Fibroblast of skin of right biceps (primary cell): ENCODE measurements at regions not wholly inside any gene's neighbourhood (a gene's known extent, or its start where the extent isn't known, plus 50 kb on each side); places are given as distances from the start of the nearest gene placed in this dataset.

Source experiments
- DNase-seq: peaks from one replicate; pipeline ENCODE4 v3.0.0-alpha.2; 2013

DNA sequence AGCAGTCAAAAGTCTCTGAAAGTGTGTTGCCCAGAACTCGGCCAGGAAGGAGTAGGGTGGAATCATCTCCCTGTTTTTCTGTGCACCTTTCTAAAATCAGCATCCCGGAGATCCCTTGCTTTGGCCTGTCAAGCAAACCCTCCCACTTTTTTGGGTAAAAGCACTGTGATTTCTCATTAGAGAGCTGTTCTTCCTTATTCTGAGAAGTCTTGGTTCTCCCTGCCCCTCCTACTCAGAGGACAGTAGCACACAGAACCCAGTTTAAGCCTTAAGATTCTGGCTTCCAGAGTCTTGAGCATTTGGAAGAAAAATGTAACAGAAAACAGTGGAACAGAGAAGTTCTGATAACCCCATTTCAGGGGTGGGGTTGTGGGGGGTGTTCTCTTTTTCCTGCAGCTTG is 52.6 kb upstream of the KATNAL1 start:
- DNase-seq, result no peak

DNA sequence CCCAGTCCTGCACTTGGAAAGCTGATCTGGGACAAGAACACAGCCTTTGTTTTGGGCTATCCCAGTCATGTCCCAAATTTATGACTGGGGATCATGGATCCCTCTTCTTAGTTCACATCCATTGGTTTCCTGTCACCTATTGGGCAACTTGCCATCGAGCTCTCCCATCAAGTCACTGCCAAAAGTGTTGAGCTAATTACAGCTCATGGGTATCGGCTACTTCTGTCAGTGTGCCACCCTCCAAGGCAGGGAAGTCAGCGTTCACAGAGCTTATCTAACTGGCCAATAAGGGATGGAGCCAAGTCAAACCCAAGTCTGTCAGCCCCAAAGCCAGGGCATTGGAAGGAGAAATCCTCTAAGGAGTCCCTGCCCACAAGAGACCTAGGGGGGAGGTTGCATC is 53.2 kb upstream of the KATNAL1 start:
- no peak for DNase-seq

DNA sequence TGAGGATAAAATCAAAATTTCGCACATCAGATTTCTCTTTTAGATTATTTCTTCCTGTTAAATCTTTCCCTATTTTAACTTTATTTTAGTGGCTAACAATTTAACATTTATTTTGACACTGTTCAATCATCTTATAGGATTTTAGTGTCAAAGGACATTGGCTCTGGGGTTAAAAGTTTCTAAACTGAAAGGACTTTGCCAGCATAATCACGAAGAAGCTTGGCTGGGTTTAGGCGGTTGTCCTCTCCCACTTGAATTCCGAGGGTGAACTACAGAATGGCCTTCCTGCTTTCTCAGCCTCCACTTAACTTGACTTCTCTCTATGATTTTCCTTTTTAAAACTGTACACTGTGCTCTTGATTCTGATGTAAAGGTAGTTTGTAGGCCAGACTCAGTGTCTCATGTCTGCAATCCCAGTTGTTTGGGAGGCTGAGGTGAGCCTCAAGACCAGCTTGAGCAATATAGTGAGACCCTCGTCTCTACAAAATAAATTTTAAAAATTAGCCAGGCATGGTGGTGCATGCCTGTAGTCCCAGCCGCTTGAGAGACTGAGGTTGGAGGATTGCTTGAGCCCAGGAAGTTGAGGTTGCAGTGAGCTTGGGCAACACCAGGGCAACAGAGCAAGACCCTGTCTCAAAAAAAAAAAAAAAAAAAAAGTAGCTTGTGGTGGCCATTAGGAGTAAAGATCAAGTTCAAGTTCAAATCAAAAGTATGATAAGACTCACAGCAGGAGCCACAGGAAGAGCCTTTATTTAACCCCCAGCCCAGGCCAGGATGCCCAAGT is 54.8 kb upstream of the KATNAL1 start:
- no peak for DNase-seq

DNA sequence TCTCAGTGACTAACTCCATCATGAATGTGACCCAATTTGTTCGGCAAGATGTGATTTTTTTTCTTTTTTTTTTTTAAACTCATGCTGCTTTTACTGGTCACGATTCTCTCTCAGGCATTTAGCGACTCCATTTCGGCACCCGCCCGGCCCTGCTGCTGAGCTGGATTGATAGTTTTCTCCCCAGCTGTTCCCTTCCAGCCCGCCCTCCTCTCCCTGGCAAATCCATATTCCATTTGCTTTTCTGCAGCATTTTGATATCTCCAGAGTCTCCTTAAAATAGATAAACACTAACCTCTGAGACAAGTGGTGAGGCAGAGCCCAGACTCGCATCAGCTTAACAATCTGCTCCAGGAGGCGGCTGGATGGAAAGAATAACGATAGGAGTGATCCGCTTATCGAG is 55.5 kb upstream of the KATNAL1 start:
- peak; percentile 23 for DNase-seq

DNA sequence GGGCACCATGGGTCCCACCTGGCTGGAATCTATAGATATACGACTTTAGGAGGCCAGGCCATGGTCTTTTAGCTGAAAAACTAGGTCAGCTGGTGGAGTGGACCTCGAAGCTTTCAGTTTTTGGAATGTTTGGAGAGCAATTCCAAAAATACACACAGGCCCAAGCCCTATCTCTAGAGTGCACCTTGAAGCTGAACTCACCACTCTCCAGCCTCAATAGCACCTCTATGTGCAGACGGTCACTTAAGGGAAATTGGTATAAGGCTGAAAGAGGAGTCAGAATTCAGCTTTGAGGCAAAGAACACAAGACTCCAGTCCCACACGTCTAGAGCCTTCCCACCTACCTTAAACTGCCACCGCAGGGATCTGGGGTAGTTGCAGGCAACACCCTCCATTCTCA is 56.4 kb upstream of the KATNAL1 start:
- no peak for DNase-seq

DNA sequence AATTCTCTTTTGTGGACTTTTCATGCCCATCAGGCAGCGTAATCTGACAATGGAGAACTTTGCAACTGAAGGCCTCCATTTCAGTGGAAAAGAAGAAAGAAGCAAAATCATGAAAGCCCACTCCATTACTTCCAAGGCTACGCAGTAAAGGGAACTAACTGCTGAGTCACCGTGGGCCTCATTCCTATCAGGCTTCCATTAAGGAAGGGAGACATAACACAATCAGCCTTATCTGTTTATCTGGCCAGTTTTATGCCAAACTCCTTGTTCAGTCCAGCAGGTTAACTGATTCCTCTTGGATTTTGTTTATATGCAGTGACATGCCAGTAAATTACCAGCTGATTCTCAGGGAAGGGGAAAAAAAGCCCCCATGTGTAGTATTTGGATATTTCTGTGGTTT is 56.8 kb upstream of the KATNAL1 start:
- DNase-seq, result peak; percentile 53

DNA sequence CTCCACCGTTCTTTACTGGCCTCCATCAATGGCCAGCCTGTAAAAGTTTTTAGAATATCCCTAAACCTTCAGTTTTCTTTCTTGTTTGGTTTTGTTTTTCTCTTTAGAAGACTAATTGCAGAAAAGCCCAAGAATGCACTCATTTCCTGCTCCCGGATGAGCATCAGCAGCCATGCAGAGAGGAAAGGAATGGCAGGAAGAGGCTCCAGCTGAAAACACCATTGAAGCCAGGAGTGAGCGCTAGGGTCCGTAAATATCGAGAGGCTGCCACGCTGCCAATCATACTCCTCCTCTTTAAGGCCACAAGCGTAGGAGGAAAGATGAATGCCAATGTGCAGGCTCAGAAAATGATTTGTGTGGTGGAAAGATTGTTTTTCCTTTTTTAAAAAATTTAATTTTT is 57.4 kb upstream of the UBE2L5 start:
- DNase-seq, result peak; percentile 64

DNA sequence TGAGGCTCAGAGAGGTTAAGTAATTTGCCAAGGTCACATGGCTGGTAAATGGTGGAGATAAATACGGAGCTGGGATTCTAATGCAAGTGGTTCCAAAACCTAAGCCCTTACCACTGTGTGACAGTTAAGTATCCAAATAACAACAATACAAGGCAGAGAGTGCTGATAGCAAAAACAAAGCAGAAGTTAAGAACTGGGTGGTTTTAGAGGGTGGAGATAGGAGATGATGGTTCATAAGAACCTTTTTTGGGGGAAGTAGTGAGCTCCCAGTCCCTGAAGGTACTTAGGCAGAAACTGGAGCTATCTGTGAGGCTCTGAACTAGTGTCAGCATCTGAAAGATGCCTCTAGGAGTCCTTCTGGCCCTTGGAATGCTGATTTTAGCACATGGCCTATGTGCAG is 56.2 kb upstream of the UBE2L5 start:
- DNase-seq, result no peak

DNA sequence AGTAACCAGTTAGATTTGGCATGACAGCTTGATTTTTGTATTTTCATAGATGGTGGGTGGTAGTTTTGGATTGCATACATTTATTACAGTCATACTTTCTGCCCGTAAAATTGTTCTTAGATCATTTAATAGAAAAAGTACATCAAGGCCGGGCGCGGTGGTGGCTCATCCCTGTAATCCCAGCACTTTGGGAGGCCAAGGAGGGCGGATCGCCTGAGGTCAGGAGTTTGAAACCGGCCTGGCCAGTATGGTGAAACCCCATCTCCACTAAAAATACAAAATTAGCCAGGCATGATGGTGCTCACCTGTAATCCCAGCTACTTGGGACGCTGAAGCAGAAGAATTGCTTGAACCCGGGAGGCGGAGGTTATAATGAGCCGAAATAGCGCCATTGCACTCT is 55.0 kb upstream of the UBE2L5 start:
- no peak for DNase-seq

DNA sequence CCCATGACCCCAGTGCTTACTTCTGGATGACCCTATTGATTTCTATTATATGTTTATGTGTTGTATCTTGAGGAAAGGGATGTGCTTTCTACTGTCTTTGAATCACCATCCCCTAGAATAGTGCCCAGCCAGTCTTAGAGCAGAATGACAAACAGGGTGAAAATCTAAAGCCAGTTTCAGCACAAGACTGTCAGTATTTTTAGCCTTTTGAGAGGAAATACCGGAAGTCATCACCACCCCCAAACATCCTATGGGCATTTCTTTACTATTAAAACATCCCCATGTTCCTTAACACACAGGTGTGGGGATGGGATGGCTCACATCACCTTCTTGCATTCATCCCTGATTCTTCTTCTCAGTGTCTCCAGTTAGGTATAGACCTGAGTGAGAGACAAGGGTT is 52.1 kb upstream of the UBE2L5 start:
- DNase-seq, result no peak

DNA sequence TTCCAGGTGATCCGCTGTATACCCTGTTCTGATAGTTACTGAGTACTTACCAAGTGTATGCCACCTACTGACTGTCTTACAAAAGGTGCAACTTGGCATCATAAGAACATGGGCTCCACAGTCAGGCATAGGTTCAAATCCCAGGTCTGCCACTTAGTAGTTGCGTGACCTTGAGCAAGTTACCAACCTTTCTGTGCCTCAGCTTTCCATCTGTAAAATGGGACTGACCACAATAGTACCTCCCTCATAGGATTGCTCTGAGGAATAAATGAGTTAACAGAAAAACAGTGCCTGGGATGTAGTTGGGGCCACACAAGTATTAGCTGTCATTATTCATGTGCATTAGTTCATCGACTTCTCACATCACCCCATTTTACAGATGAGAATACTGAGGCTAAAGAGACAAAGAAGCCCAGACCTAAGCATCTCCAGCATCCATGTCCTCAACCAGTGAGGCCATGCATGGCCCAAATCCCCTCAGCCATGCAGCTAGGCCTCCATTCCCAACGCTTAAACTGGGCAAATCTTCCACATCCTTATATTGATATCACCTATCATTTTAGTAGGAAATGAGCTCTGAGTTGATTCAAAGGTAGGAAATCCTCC is 51.3 kb upstream of the UBE2L5 start:
- DNase-seq, result no peak

DNA sequence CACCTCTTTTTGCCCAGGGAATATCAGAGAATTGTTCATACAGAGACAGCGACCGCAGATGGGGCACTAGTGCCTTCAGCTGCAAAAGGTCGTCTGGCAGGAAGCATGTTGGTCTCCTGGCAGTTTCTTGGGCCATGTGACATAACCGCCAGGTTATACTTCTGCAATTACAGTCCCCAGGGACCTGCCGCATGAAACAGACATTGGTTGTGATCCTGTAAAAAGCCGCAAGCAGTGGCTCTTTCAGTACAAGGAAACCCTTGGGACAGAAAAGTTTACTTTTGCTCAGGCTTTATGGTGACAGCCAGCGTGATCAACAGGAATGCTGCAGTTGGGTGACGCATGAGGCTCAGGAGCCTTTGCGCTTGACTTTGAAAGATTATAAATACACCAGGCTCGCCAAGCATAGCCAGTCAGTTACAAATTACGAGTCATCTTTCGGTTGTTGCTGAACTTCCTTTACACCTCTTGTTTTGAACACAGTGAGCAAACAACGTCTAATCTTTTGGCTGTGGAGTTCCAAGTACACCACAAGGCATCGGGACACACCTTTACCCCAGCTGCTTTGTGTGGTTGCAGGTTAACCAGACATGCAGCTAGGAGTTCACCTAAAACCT is 50.5 kb upstream of the UBE2L5 start:
- DNase-seq, result peak; percentile 75
